IMR-90 (cell line): ENCODE measurements at regions not wholly inside any gene's neighbourhood (a gene's known extent, or its start where the extent isn't known, plus 50 kb on each side); places are given as distances from the start of the nearest gene placed in this dataset.

Source experiments
- ATAC-seq: fragments of 200-7000 bp; cut with Tn5 transposase; 2 replicates; pipeline ENCODE4 v1.9.1; 2020; ENCODE audit warnings: low read depth, mild to moderate bottlenecking, moderate library complexity
- BruUV-seq: library from RNA; stranded (reverse); fragments of 400-500 nt; replicated peaks from 2 replicates; lab custom pipeline; 2021; lab: Mats Ljungman, UMichigan
- CTCF ChIA-PET: fragments of 300-600 bp; formaldehyde crosslinking; extraction: SDS; loops from one replicate; lab custom pipeline; 2021; ENCODE audit warnings: antibody characterized with exemption; lab: Yijun Ruan, JAX
- POLR2A ChIA-PET: fragments of 300-600 bp; sonication (Branson Sonifier 250); formaldehyde crosslinking; loops from one replicate; lab custom pipeline; 2022; ENCODE audit warnings: antibody characterized with exemption; ENCODE audit not compliant: unreplicated experiment; lab: Charles Lee
- DNase-seq: peaks from one replicate; pipeline ENCODE4 v3.0.0; 2013
- H2AFZ ChIP-seq: replicated peaks from 2 replicates; pipeline ENCODE3; 2013; ENCODE audit warnings: low read length, mild to moderate bottlenecking; ENCODE audit not compliant: poor library complexity
- H2AK5ac ChIP-seq: 2 replicates; pipeline ENCODE4 v1.6.1; 2013; ENCODE audit warnings: low read depth, low read length, inconsistent platforms
- H2AK9ac ChIP-seq: replicated peaks from 2 replicates; pipeline ENCODE3; 2013; ENCODE audit warnings: mild to moderate bottlenecking, low read depth, low read length, moderate library complexity; ENCODE audit not compliant: poor library complexity
- H2BK120ac ChIP-seq: 2 replicates; pipeline ENCODE4 v1.6.1; 2013; ENCODE audit warnings: low read depth, low read length, inconsistent platforms
- H2BK15ac ChIP-seq: 3 replicates; pipeline ENCODE4 v1.6.1; 2013; ENCODE audit warnings: low read depth, low read length, inconsistent platforms
- H2BK20ac ChIP-seq: 2 replicates; pipeline ENCODE4 v1.6.1; 2013; ENCODE audit warnings: low read depth, mild to moderate bottlenecking, inconsistent platforms, low read length, moderate library complexity
- H2BK5ac ChIP-seq: 2 replicates; pipeline ENCODE4 v1.6.1; 2013; ENCODE audit warnings: mild to moderate bottlenecking, low read depth, low read length, inconsistent platforms; ENCODE audit not compliant: poor library complexity, severe bottlenecking
- H3K14ac ChIP-seq: replicated peaks from 2 replicates; pipeline ENCODE4 v1.6.1; 2013; ENCODE audit warnings: low read depth, low read length, inconsistent platforms
- H3K18ac ChIP-seq: 2 replicates; pipeline ENCODE4 v1.6.1; 2013; ENCODE audit warnings: low read depth, low read length, control low read depth
- H3K23ac ChIP-seq: 2 replicates; pipeline ENCODE4 v1.6.1; 2013; ENCODE audit warnings: low read depth, low read length, inconsistent platforms
- H3K27ac ChIP-seq: 2 replicates; pipeline ENCODE4 v1.5.1; 2013; ENCODE audit warnings: mild to moderate bottlenecking, control low read depth, low read length; ENCODE audit not compliant: insufficient read depth
- H3K27me3 ChIP-seq: 2 replicates; pipeline ENCODE4 v1.6.1; 2013; ENCODE audit warnings: low read length; ENCODE audit not compliant: control insufficient read depth, insufficient read depth
- H3K36me3 ChIP-seq: 2 replicates; pipeline ENCODE4 v1.6.1; 2013; ENCODE audit warnings: low read length, mixed read lengths; ENCODE audit not compliant: control insufficient read depth, insufficient read depth
- H3K4ac ChIP-seq: 2 replicates; pipeline ENCODE4 v1.6.1; 2013; ENCODE audit warnings: low read depth, low read length, inconsistent platforms
- H3K4me1 ChIP-seq: 2 replicates; pipeline ENCODE4 v1.6.1; 2013; ENCODE audit warnings: low read length, mixed read lengths; ENCODE audit not compliant: control insufficient read depth, insufficient read depth
- H3K4me2 ChIP-seq: 2 replicates; pipeline ENCODE4 v1.6.1; 2013; ENCODE audit warnings: low read depth, mild to moderate bottlenecking, control low read depth, low read length, moderate library complexity
- H3K4me3 ChIP-seq: 2 replicates; pipeline ENCODE4 v1.5.1; 2013; ENCODE audit warnings: low read depth, mild to moderate bottlenecking, control low read depth, low read length, moderate library complexity; ENCODE audit not compliant: insufficient read depth
- H3K56ac ChIP-seq: 2 replicates; pipeline ENCODE4 v1.6.1; 2013; ENCODE audit warnings: low read length, inconsistent platforms; ENCODE audit not compliant: insufficient read depth; ENCODE audit errors: extremely low read depth
- H3K79me1 ChIP-seq, 2 experiments: 2 replicates each; pipeline ENCODE4 v1.6.1; 2013; ENCODE audit warnings: low read length in 2 of 2, inconsistent platforms in 1 of 2, low read depth in 1 of 2
- H3K9ac ChIP-seq: 2 replicates; pipeline ENCODE4 v1.6.1; 2013; ENCODE audit warnings: low read depth, low read length, control low read depth
- H3K9me1 ChIP-seq: 2 replicates; pipeline ENCODE4 v1.6.1; 2013; ENCODE audit warnings: low read length, inconsistent platforms; ENCODE audit not compliant: insufficient read depth
- H3K9me3 ChIP-seq: 2 replicates; pipeline ENCODE4 v1.6.1; 2013; ENCODE audit warnings: low read length; ENCODE audit not compliant: control insufficient read depth, insufficient read depth
- H4K20me1 ChIP-seq: 2 replicates; pipeline ENCODE4 v1.6.1; 2013; ENCODE audit warnings: low read length, inconsistent platforms; ENCODE audit not compliant: insufficient read depth
- H4K5ac ChIP-seq: 2 replicates; pipeline ENCODE4 v1.6.1; 2013; ENCODE audit warnings: mild to moderate bottlenecking, low read depth, low read length, control low read depth
- H4K8ac ChIP-seq, 2 experiments: 2 replicates each; pipeline ENCODE4 v1.6.1; 2013; ENCODE audit warnings: low read depth in 2 of 2, low read length in 2 of 2, control low read depth in 1 of 2, inconsistent platforms in 1 of 2
- H4K91ac ChIP-seq: 2 replicates; pipeline ENCODE4 v1.6.1; 2013; ENCODE audit warnings: low read depth, low read length, inconsistent platforms; ENCODE audit not compliant: insufficient read depth
- BHLHE40 ChIP-seq: fragments of 150-350 bp; IDR thresholded peaks from 2 replicates; pipeline ENCODE4 v1.6.1; 2016; ENCODE audit warnings: mild to moderate bottlenecking, low read depth, low read length
- CEBPB ChIP-seq: IDR thresholded peaks from 2 replicates; pipeline ENCODE4 v1.6.1; 2012; ENCODE audit warnings: low read depth, low read length, improper control_type of control experiment
- CHD1 ChIP-seq: IDR thresholded peaks from 2 replicates; pipeline ENCODE4 v1.6.1; 2012; ENCODE audit warnings: low read depth, low read length, improper control_type of control experiment
- CTCF ChIP-seq: conservative IDR thresholded peaks from 2 replicates; pipeline ENCODE4 v1.5.1; 2012; ENCODE audit warnings: mild to moderate bottlenecking, low read depth, low read length, improper control_type of control experiment
- FOS ChIP-seq: fragments of 150-350 bp; IDR thresholded peaks from 2 replicates; pipeline ENCODE4 v1.6.1; 2016; ENCODE audit warnings: low read depth, low read length
- MXI1 ChIP-seq: IDR thresholded peaks from 2 replicates; pipeline ENCODE4 v1.6.1; 2012; ENCODE audit warnings: low read depth, mild to moderate bottlenecking, low read length, moderate library complexity, borderline replicate concordance
- NFE2L2 ChIP-seq: fragments of 150-350 bp; IDR thresholded peaks from 2 replicates; pipeline ENCODE4 v1.6.1; 2016; ENCODE audit warnings: low read depth, mild to moderate bottlenecking, low read length
- RCOR1 ChIP-seq: IDR thresholded peaks from 2 replicates; pipeline ENCODE4 v1.6.1; 2012; ENCODE audit warnings: mild to moderate bottlenecking, low read length, improper control_type of control experiment; ENCODE audit not compliant: insufficient replicate concordance
- WGBS, 2 experiments: methylation state at CpG; one replicate each; pipeline versions ENCODE4 v1.1.5 to v1.1.7; 2013; ENCODE audit warnings: missing lambda C conversion rate in 2 of 2; ENCODE audit not compliant: insufficient read length in 1 of 2; ENCODE audit errors: extremely low coverage in 2 of 2; 5-methylcytosine and 5-hydroxymethylcytosine counted together
- dilution Hi-C: fragments of 300-500 bp; cut with HindIII; formaldehyde crosslinking; loops from one replicate; pipeline ENCODE4 v1.14.3; 2018; ENCODE audit warnings: low sequenced_read_pairs; ENCODE audit not compliant: unreplicated experiment
- in situ Hi-C: fragments of 300-500 bp; cut with MboI; formaldehyde crosslinking; loops from 3 replicates; pipeline ENCODE4 v1.14.3; 2019; ENCODE audit warnings: low sequenced_read_pairs, inconsistent platforms, mixed read lengths
- intact Hi-C: fragments of 100-400 bp; cut with micrococcal nuclease; formaldehyde crosslinking; loops from 2 replicates; pipeline ENCODE4 v1.10.0; 2022
- TF ChIP-seq, protein P1 (sequence below): fragments of 150-350 bp; IDR thresholded peaks from 2 replicates; pipeline ENCODE4 v1.6.1; 2016; ENCODE audit warnings: low read depth, mild to moderate bottlenecking, low read length, moderate library complexity, borderline replicate concordance
- TF ChIP-seq, protein P2 (sequence below): fragments of 150-350 bp; IDR thresholded peaks from 2 replicates; pipeline ENCODE4 v1.6.1; 2017; ENCODE audit warnings: mild to moderate bottlenecking, antibody characterized with exemption, low read length, low read depth

DNA sequence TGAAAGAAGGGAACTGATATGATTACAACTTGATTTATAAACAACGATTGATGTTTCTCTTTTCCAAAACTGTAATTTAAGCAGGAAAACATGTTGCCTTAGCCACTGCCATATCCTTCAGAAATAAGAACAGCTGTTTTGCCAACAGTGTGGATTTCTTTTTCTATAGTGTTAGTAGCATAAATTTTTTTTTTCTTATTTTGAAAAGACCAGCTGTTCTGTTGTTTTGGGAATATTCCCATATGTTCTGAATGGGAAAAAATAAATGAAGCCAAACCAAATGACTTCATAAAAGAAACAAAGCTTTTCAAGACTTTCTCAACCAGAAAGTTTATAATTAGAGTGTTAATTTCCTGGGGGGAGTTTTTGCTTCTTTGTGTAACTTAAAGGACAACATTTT lies 83.9 kb upstream of the ARHGAP24 start:
- no peak overlapping the region for H2AK5ac ChIP-seq
- H3K4me3 ChIP-seq: no peak overlapping the region
- no CpG with 5 or more reads among the region's 1 CpG for WGBS, 2 experiments
- no peak overlapping the region for H2BK120ac ChIP-seq
- H4K91ac ChIP-seq: no peak overlapping the region
- no peak overlapping the region for H3K4ac ChIP-seq
- H3K27ac ChIP-seq: no peak overlapping the region
- H3K9me3 ChIP-seq: no peaks in the 10 kb centered on the region
- no peak overlapping the region for H4K5ac ChIP-seq
- H3K27me3 ChIP-seq: no peaks in the 10 kb centered on the region
- H3K36me3 ChIP-seq: no peaks in the 10 kb centered on the region
- ChIA-PET CTCF (interaction anchor here (0.6 kb wide), 1 partner anchor 20 kb away, joined by 3 read pairs; no protein-coding TSS in a partner anchor), POLR2A (no interaction called here)
- H4K20me1 ChIP-seq: no peaks in the 10 kb centered on the region
- no peaks in the 10 kb centered on the region for H3K9me1 ChIP-seq
- dilution Hi-C loops: no loop called here
- no peak overlapping the region for H3K9ac ChIP-seq
- ATAC-seq (no peak), DNase-seq (no peak)
- H2BK15ac ChIP-seq: no peak overlapping the region
- H3K4me1 ChIP-seq: no peaks in the 10 kb centered on the region
- intact Hi-C loops: no loop called here
- no TSS peak for BruUV-seq
- H3K23ac ChIP-seq: no peak overlapping the region
- H3K79me1 ChIP-seq: no peaks in the 10 kb centered on the region
- no peak overlapping the region for H2AFZ ChIP-seq
- H2BK5ac ChIP-seq: no peak overlapping the region
- H3K4me2 ChIP-seq: no peak overlapping the region
- no peak overlapping the region for H2AK9ac ChIP-seq
- H3K56ac ChIP-seq: no peak overlapping the region
- in situ Hi-C loops: no loop called here
- TF ChIP-seq CTCF (no peak), CEBPB (no peak), MXI1 (no peak), NFE2L2 (no peak), FOS (no peak), BHLHE40 (no peak), RCOR1 (no peak), CHD1 (no peak)
- TF ChIP-seq, protein P1, sequence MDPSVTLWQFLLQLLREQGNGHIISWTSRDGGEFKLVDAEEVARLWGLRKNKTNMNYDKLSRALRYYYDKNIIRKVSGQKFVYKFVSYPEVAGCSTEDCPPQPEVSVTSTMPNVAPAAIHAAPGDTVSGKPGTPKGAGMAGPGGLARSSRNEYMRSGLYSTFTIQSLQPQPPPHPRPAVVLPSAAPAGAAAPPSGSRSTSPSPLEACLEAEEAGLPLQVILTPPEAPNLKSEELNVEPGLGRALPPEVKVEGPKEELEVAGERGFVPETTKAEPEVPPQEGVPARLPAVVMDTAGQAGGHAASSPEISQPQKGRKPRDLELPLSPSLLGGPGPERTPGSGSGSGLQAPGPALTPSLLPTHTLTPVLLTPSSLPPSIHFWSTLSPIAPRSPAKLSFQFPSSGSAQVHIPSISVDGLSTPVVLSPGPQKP: no peak
- TF ChIP-seq, protein P2, sequence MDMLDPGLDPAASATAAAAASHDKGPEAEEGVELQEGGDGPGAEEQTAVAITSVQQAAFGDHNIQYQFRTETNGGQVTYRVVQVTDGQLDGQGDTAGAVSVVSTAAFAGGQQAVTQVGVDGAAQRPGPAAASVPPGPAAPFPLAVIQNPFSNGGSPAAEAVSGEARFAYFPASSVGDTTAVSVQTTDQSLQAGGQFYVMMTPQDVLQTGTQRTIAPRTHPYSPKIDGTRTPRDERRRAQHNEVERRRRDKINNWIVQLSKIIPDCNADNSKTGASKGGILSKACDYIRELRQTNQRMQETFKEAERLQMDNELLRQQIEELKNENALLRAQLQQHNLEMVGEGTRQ: no peak
- no peak overlapping the region for H4K8ac ChIP-seq
- no peak overlapping the region for H3K14ac ChIP-seq
- H3K18ac ChIP-seq: no peak overlapping the region
- H2BK20ac ChIP-seq: no peak overlapping the region
